Suppressor macrophage treated with lipopolysaccharide for 4 hours (primary cell): ENCODE measurements at regions not wholly inside any gene's neighbourhood (a gene's known extent, or its start where the extent isn't known, plus 50 kb on each side); places are given as distances from the start of the nearest gene placed in this dataset.
A peak's percentile ranks its signal among the peaks of the same experiment; 100 is the strongest.

Source experiments
- DNase-seq: peaks from one replicate; pipeline ENCODE4 v3.0.0-alpha.2; 2020

- no peak for DNase-seq
Measured at GRCh38 chr20:4556781-4557180, 129.5 kb upstream of the PRNP start.

- peak; percentile 12 for DNase-seq
Measured at GRCh38 chr20:4555188-4555890, 130.9 kb upstream of the PRNP start.

GRCh38 chr20:4554346-4554745 lies 131.9 kb upstream of the PRNP start:
- DNase-seq: no peak

- no peak for DNase-seq
Measured at GRCh38 chr20:4552075-4552640, 134.1 kb upstream of the PRNP start.

- DNase-seq: no peak
Measured at GRCh38 chr20:4550740-4551139, 135.5 kb upstream of the PRNP start.

- no peak for DNase-seq
Measured at GRCh38 chr20:4549711-4550259, 136.5 kb upstream of the PRNP start.

GRCh38 chr20:4548552-4548951 lies 137.7 kb upstream of the PRNP start:
- DNase-seq: no peak

GRCh38 chr20:4546786-4547185 lies 139.5 kb upstream of the PRNP start:
- DNase-seq: no peak

- no peak for DNase-seq
Measured at GRCh38 chr20:4546342-4546741, 139.9 kb upstream of the PRNP start.

- no peak for DNase-seq
Measured at GRCh38 chr20:4545526-4545925, 140.7 kb upstream of the PRNP start.

- DNase-seq: peak; percentile 11
Measured at GRCh38 chr20:4544765-4545164, 141.5 kb upstream of the PRNP start.

GRCh38 chr20:4542270-4542669 lies 144.0 kb upstream of the PRNP start:
- DNase-seq: no peak

GRCh38 chr20:4534315-4534714 lies 151.9 kb upstream of the PRNP start:
- no peak for DNase-seq

GRCh38 chr20:4533368-4534133 lies 152.7 kb upstream of the PRNP start:
- no peak for DNase-seq

- no peak for DNase-seq
Measured at GRCh38 chr20:4532772-4533171, 153.5 kb upstream of the PRNP start.

GRCh38 chr20:4524792-4525191 lies 161.5 kb upstream of the PRNP start:
- DNase-seq: no peak

- DNase-seq: no peak
Measured at GRCh38 chr20:4524307-4524706, 161.9 kb upstream of the PRNP start.

- DNase-seq: no peak
Measured at GRCh38 chr20:4522310-4522709, 163.9 kb upstream of the PRNP start.

- no peak for DNase-seq
Measured at GRCh38 chr20:4521170-4521968, 164.9 kb upstream of the PRNP start.

GRCh38 chr20:4519534-4519933 lies 166.7 kb upstream of the PRNP start:
- DNase-seq: peak; percentile 74

GRCh38 chr20:4516876-4517275 lies 169.4 kb upstream of the PRNP start:
- peak; percentile 3 for DNase-seq

- DNase-seq: no peak
Measured at GRCh38 chr20:4513720-4514119, 172.5 kb upstream of the PRNP start.
